DMS 273 treated with DMSO at 0.1 percent for 48 hours (cell line): ENCODE measurements at regions not wholly inside any gene's neighbourhood (a gene's known extent, or its start where the extent isn't known, plus 50 kb on each side); places are given as distances from the start of the nearest gene placed in this dataset.
A peak's percentile ranks its signal among the peaks of the same experiment; 100 is the strongest.
"Not testable (repeated sequence)": the region's sequence is repeated elsewhere in the genome, so short reads cannot be mapped to it uniquely, and the experiment has no call there.

Experiments used
- DNase-seq: peaks from one replicate; lab custom pipeline; 2025; lab: John Stamatoyannopoulos, UW

DNA sequence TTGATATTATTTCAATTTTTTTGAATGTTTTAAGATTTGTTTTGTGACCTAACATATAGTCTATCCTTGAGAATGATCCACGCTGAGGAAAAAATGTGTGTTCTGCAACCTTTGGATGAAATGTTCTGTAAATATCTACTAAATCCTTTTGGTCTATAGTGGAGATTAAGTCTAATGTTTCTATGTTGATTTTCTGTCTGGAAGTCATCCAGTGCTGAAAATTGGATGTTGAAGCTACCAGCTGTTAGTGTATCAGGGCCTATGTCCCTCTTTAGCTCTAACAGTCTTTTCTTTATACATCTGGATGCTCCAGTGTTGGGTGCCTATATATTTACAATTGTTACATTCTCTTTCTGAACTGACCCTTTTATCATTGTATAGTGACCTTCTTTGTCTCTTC is 422.3 kb downstream of the TMEM232 start:
- no peak for DNase-seq

GRCh38 chr5:110306650-110307049 is 419.8 kb downstream of the TMEM232 start:
- no peak for DNase-seq

DNA sequence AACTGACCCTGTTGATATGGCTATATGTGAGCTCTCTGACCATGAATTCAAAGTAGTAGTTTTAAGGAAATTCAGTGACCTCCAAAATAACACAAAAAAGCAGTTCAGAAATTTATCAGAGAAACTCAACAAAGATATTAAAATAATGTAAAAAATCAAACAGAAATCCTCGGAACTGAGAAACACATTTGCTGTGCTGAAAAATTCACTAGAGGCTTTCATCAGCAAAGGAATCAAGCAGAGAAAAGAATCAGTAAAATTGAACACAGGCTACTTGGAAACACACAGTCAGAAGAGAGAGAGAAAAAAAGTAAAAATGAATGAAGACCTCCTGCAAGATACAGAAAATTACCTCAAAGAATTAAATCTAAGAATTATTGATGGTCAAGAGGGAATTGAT is 417.2 kb downstream of the TMEM232 start:
- DNase-seq = no peak

- not testable (repeated sequence) for DNase-seq
Measured at GRCh38 chr5:110316566-110316965, 409.9 kb downstream of the TMEM232 start.

DNA sequence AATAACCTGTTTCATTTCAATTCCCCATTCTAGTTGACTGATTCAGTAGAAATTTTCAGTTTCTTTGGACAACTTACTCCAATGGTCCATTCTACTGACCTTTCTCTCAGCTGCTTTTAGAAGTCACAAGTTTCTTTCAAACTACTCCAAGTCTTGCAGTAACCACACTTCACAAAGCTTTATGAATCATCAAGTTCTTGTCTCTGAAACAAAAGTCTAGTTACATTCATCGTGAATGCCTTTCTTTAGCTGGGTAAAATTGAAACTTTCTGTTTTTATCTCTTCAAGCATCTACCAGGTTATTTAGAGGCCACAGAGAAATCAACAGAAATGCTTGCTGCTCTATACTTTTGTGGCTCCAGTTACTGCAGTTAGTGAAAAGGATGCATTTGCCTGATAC is 405.4 kb downstream of the TMEM232 start:
- DNase-seq = no peak

- no peak for DNase-seq
Measured at GRCh38 chr5:110323357-110323756, 403.1 kb downstream of the TMEM232 start.

- DNase-seq = no peak
Measured at GRCh38 chr5:110323832-110324231, 402.6 kb downstream of the TMEM232 start.

DNA sequence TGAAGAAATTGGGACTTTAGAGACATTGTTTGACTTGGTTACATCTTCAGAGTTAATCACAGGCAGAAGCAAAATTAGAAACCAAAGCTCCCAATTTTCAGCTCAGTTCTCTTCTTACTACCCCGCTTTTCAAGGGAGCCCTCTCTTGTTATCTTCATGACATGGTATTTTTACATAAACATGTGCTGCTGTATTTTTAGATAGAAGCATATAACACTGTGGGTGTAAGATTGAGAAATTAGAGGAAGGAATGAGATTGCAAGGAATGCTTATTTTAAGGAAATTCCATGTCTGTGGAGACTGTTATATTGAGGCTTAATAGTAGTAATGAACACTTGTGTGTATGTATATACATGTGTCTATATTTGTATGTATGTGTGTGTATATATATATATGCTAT is 401.6 kb downstream of the TMEM232 start:
- DNase-seq = no peak

DNA sequence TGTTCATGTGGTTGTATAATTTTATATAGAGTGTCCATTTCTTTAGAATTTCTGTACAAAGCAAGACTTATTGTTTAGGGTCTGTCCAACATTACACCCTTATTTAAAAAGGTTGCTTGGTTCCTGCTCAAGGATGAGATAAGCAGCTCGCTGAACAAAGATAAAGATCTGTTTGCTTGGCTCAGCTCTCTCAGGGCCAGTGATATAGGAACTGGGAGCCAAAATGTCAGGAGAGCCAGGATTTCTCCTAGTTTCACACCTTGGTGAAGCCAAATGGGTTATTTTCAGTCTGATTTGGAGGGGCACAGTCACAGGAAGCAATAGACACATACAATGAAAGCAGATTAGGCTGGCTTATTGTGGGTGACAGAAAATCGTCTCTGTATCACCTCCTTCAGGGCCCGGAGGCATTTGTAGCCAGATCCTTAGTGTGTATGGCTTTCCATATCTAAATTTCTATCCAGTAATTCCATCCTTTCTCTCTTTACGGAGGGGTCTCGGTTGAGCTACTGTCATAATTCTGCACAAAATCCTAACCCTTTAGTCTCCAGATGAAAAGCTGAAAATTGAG is 396.4 kb downstream of the TMEM232 start:
- DNase-seq = peak; percentile 5

- DNase-seq = no peak
Measured at GRCh38 chr5:110333384-110333783, 393.1 kb downstream of the TMEM232 start.

DNA sequence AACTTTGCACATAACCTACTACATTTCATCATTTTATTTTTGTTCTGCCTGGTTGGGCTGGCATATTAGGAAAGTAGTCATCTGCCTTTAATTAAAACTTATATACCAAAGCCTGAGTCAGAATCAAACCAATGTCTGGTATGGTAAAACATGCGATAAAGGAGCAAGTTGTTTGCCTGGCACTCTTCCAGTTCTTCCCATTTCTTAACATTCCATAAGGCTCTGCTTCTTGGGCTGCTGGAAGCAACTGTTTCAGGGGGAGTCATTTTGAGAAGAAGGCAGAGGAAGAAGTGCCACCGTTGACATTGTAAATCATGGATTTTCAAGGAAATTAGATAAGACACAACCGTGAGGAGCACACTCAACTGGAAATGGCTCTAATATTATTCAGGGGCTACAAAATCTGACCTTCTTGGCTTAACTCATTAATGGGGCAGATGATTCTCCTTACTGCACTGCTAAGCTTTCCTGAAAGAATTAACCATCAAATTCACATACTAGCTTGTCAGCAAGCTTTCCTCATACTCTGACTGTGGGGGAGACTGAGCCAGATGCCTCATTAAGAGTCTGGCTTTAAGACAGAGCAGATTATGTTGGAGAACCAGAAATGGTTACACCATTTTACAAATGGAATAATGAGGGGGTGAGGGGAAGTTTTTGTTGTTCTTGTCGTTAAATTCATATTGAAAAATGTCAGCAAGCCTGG is 391.0 kb downstream of the TMEM232 start:
- no peak for DNase-seq

- DNase-seq = no peak
Measured at GRCh38 chr5:110338341-110339083, 388.0 kb downstream of the TMEM232 start.

DNA sequence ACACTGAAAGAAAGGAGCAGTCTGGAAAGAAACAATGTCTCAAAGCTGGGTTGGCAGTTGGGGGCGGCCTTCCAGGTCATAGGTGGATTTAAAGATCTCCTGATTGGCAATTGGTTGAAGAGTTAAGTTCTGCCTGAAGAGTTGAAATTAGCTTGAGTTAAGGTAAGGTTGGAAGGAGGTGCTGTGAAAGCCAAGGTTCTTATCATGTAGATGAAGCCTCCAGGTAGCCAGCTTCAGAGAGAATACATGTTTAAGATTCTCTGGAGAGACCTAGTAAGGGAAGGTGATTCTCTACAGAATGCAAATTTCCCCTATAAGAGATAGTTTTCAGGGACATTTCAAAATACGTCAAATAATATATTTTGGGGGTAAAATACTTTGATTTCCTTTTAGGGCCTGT is 387.1 kb downstream of the TMEM232 start:
- no peak for DNase-seq

DNA sequence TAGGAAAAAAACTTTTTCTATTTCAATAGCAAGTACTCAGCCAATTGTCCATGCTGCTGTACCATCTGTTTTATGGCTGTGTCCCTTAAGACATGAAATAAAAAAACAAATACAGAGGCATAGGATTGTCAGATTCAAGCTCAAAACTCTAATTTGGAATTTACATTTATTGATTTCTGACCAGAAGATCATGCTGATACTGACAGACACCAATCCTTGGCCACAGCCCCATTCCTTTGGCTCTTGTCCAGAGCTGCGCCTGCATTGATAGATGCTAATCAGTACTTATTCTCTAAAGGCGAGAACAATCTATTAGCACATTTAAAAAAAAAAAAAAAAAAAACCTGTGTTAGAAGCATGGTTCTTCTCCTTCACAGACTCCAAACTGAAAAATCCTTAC is 384.6 kb downstream of the TMEM232 start:
- DNase-seq = no peak

DNA sequence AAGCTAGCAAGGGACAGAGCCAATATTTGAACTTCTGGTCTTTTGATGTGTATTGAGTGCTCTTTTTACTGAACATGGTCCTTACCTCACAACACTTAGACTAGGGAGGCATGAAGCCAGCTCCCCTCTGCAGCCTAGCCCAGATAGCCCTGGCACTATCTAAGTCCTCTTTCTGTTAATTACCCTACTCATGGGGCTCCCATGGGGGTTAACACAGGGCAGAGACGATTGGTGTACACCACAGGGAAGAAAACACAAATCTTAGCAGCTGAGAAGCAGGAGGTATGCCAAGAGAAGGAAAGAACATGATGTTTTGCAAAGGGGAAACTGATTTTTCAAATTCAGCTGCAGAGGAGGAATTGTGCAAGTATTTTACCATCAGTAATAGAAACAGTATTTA is 383.8 kb downstream of the TMEM232 start:
- no peak for DNase-seq

DNA sequence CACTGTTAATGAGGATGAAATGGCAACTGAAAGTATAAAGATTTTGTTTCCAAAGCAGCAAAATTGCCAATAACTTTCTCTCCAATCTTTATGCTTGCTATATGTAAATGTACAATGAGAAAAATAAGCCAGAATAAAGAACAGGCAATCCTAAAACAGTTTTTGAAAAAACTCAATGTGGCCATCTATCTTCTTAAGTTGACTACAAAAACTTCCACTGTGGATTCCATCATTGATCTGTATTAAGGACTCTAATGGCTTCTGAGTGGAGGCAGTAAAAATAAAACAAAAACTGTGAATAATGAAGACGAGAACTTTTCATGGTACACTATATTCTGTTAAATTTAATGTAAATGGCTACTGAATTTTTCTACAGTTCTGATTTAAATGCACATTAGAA is 382.9 kb downstream of the TMEM232 start:
- DNase-seq = no peak

DNA sequence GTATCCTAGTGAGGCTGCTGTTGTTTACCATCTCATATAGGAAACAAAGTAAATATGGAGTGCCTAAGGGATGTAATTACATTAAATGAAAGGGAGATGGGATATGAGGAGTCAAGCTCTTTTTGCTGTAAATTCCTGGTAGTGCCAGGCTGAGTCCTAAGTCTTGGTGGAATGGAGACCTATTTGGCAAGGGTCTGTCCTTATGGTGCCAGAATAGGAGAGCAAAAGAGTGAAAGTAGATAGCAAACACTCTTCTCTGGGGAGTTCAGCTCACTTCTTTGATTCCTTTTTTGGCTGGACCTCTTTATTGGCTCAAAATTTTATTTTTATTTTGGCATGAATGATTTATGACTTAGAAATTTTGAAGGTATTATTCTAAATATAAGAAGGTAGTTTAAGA is 380.8 kb downstream of the TMEM232 start:
- DNase-seq = no peak

DNA sequence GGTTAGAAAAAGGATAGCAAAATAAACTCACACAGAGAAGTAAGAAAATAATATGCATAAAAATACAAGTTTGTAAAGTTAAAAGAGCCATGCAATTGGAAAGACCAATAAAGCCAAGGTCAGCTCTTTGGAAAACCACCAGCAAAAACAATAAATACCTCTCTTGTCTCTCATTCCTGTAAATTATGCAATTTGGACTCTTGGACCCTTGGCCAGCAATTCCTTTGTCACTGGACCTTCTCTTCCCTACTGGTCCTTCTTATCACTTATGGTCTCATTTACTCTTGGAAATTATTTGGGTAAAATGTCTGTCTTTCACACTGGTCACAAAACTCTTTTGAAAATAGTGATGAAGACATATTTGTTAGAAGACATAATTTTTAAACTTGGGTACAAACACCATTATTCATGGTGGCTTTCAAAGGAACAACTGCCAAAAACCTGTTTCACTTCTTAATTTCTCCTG is 379.5 kb downstream of the TMEM232 start:
- DNase-seq = no peak

DNA sequence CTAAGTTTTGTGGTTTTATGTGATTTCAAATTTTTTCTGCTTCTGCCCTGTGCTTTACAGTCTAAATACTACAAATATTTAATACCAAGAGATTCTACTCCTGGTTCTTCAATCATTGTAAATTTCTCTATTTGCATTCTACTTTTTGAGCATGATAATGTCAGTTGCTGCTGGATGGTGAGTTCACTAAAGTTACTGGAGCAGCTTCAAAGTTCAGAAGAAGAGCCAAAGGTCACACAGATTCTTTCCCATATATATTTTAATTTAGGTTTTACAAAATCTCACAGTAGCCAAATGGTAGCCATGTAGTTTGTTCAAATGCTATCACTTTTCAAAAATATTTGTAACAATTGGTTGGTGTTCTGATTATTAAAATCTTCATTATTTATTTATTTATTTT is 378.7 kb downstream of the TMEM232 start:
- no peak for DNase-seq

GRCh38 chr5:110351430-110351829 is 375.0 kb downstream of the TMEM232 start:
- DNase-seq = no peak

DNA sequence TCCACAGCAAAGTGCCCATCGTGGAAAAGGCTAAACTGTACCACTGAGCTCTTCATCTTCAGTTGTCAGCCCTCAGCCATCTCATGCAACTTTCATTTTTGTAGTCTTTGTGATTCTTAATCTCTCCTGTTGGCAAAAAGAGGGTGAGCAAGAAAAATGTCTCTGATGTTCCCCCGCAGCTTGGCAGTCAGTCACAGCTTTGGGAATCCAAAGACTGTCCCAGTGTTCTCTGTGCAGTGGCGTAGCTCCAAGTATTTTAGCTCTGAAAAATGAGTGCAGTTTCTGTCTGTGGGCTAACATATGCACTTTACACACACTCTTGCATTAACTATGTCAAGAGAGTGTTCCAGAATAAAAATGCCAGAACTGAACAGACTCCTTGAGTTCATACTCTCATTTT is 372.2 kb downstream of the TMEM232 start:
- no peak for DNase-seq

DNA sequence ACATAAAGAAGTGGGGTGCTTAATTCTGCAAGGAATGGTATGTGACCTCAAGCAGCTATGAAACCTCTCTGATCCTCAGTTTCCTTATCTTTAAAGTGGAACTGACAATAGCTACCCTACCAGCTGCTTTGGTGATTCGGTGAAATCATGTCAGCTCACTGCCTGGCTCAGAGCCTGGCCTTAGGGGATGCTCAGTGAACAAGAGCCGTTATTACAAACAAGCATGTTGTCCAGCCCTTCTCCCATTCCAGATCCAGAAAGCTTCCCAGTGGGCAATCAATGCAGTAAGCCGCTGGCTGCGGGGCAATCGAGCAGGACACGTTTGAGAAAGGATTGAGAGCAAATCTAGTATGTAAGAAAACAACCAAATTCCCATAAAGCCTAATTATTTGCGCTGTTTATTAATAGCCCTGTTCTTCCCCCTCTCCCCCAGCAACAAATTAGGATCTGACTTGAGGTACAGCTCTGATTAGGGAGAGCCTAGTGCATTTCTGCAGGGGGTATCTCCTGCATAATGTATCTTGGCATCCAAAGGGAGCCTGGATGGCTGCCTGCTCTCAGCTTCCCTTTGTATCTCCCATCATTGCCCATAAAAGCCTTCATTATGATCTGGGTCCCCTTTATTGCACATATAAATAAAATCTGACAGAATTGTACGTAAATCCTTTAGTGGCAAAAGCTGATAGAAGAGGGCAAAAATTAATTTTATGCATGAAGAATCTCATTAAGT is 371.4 kb downstream of the TMEM232 start:
- DNase-seq = no peak

DNA sequence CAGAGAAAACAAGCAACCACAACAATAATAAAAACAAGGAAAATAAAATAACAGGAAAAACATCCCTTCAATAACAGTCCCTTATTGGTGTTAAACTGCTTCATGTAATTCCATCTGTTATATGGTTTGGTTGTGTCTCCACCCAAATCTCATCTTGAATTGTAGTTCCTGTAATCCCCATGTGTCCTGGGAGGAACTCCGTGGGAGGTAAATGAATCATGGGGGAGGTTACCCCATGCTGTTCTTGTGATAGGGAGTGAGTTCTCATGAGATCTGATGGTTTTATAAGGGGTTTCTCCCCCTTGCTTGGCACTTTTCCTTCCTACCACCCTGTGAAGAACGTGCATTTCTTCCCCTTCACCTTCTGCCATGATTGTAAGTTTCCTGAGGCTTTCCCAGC is 369.8 kb downstream of the TMEM232 start:
- DNase-seq = no peak
